ENCODE measurements at regions not wholly inside any gene's neighbourhood (a gene's known extent, or its start where the extent isn't known, plus 50 kb on each side); places are given as distances from the start of the nearest gene placed in this dataset.

DNA sequence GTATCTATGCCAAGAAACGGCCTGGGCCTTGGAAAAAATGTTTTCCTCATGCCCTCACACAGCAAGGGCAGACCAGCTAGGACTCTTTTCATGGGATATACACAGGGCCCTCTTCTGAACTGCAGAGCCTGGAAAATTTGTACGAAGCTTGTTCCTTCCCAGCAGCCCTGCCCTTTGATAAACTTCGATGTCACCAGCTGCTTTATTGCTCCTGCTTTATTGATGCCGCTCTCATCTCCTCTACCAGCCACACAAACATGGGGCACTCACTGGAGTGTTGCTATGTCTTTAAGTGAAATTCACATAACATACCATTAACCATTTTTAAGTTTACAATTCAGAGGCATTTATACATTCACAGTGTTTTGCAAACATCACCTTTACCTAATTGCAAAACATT is 197.9 kb downstream of the KTN1 start:
- H3K27ac Mint-ChIP-seq: no peak overlapping the region
- Histone ChIP-seq H2AFZ (ENCODE audit: insufficient read depth, low read depth, low read length, poor library complexity, severe bottlenecking) (no peak overlapping the region), H3K4me2 (replicated peaks; ENCODE audit: low read depth, low read length, poor library complexity, severe bottlenecking) (no peak overlapping the region), H3K4me3 (ENCODE audit: control extremely low read depth in 1 of 5, extremely low read depth in 1 of 5, insufficient read depth in 1 of 5, low read depth in 2 of 5, low read length in 4 of 5) (no peak overlapping the region), H3K79me2 (ENCODE audit: control insufficient read depth, insufficient read depth, low read length) (no peaks in the 10 kb centered on the region), H3K4me1 (ENCODE audit: control insufficient read depth in 2 of 2, insufficient read depth in 2 of 2, low read length in 2 of 2) (no peaks in the 10 kb centered on the region), H3K27ac (ENCODE audit: low read length in 2 of 2) (no peak overlapping the region), H3K9ac (ENCODE audit: low read length) (no peak overlapping the region), H3K9me3 (ENCODE audit: control extremely low read depth in 1 of 3, control insufficient read depth in 2 of 3, insufficient read depth in 1 of 3, low read length in 2 of 3) (peaks cover 0 to 3% (median 0%) of the 10 kb centered on the region in 3 donors), H3K36me3 (replicated peaks in 1 of 2; ENCODE audit: control extremely low read depth in 1 of 2, control insufficient read depth in 1 of 2, extremely low read depth in 1 of 2, insufficient read depth in 2 of 2, low read length in 1 of 2) (no peaks in the 10 kb centered on the region), H3K27me3 (replicated peaks in 1 of 4; ENCODE audit: control extremely low read depth in 1 of 4, control insufficient read depth in 3 of 4, insufficient read depth in 4 of 4, low read length in 3 of 4) (no peaks in the 10 kb centered on the region), H4K20me1 (ENCODE audit: control insufficient read depth, insufficient read depth, low read length, poor library complexity, severe bottlenecking) (no peaks in the 10 kb centered on the region)
- H3K27me3 Mint-ChIP-seq: no peaks in the 10 kb centered on the region
- ChIA-PET CTCF (no interaction called here), POLR2A (no interaction called here)
- peaks cover 2% of the 10 kb centered on the region for H3K9me3 Mint-ChIP-seq (ENCODE audit: insufficient read depth)
- 79% methylated on average over 4 of the region's 4 CpGs for WGBS (ENCODE audit: insufficient coverage)
- intact Hi-C loops (cut with micrococcal nuclease): no loop called here
- TF ChIP-seq, protein P1, sequence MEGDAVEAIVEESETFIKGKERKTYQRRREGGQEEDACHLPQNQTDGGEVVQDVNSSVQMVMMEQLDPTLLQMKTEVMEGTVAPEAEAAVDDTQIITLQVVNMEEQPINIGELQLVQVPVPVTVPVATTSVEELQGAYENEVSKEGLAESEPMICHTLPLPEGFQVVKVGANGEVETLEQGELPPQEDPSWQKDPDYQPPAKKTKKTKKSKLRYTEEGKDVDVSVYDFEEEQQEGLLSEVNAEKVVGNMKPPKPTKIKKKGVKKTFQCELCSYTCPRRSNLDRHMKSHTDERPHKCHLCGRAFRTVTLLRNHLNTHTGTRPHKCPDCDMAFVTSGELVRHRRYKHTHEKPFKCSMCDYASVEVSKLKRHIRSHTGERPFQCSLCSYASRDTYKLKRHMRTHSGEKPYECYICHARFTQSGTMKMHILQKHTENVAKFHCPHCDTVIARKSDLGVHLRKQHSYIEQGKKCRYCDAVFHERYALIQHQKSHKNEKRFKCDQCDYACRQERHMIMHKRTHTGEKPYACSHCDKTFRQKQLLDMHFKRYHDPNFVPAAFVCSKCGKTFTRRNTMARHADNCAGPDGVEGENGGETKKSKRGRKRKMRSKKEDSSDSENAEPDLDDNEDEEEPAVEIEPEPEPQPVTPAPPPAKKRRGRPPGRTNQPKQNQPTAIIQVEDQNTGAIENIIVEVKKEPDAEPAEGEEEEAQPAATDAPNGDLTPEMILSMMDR (IDR thresholded peaks at IDR 0.05): no peak
- TF ChIP-seq EZH2 (IDR thresholded peaks at IDR 0.05; ENCODE audit: borderline replicate concordance, insufficient read depth, low read depth, low read length, poor library complexity, severe bottlenecking): no peak
- H3K4me3 Mint-ChIP-seq: no peak overlapping the region
- no peak for ATAC-seq (ENCODE audit: low read depth)
- H3K4me1 Mint-ChIP-seq: no peaks in the 10 kb centered on the region
- DNase-seq: no peak

GRCh38 chr14:55780156-55780946 is 200.3 kb downstream of the KTN1 start:
- Mint-ChIP-seq H3K27me3 (no peaks in the 10 kb centered on the region), H3K4me3 (no peak overlapping the region), H3K9me3 (ENCODE audit: insufficient read depth) (peaks cover 1% of the 10 kb centered on the region), H3K4me1 (no peaks in the 10 kb centered on the region), H3K27ac (no peak overlapping the region)
- no peaks in the 10 kb centered on the region for H3K27me3 ChIP-seq (replicated peaks in 1 of 4; ENCODE audit: control extremely low read depth in 1 of 4, control insufficient read depth in 3 of 4, insufficient read depth in 4 of 4, low read length in 3 of 4)
- ChIA-PET CTCF (no interaction called here), POLR2A (no interaction called here)
- H3K27ac ChIP-seq (ENCODE audit: low read length in 2 of 2): no peak overlapping the region
- intact Hi-C loops (cut with micrococcal nuclease): no loop called here
- no peaks in the 10 kb centered on the region for H3K4me1 ChIP-seq (ENCODE audit: control insufficient read depth in 2 of 2, insufficient read depth in 2 of 2, low read length in 2 of 2)
- no peak overlapping the region for H3K4me3 ChIP-seq (ENCODE audit: control extremely low read depth in 1 of 5, extremely low read depth in 1 of 5, insufficient read depth in 1 of 5, low read depth in 2 of 5, low read length in 4 of 5)
- 95% methylated on average over 4 of the region's 8 CpGs for WGBS (ENCODE audit: insufficient coverage)
- no peaks in the 10 kb centered on the region for H3K9me3 ChIP-seq (ENCODE audit: control extremely low read depth in 1 of 3, control insufficient read depth in 2 of 3, insufficient read depth in 1 of 3, low read length in 2 of 3)
- no peak overlapping the region for H3K9ac ChIP-seq (ENCODE audit: low read length)
- H4K20me1 ChIP-seq (ENCODE audit: control insufficient read depth, insufficient read depth, low read length, poor library complexity, severe bottlenecking): no peaks in the 10 kb centered on the region
- TF ChIP-seq, protein P1 (IDR thresholded peaks at IDR 0.05): no peak
- no peak for TF ChIP-seq EZH2 (IDR thresholded peaks at IDR 0.05; ENCODE audit: borderline replicate concordance, insufficient read depth, low read depth, low read length, poor library complexity, severe bottlenecking)
- DNase-seq (no peak), ATAC-seq (ENCODE audit: low read depth) (no peak)
- H3K36me3 ChIP-seq (replicated peaks in 1 of 2; ENCODE audit: control extremely low read depth in 1 of 2, control insufficient read depth in 1 of 2, extremely low read depth in 1 of 2, insufficient read depth in 2 of 2, low read length in 1 of 2): no peaks in the 10 kb centered on the region
- no peak overlapping the region for H3K4me2 ChIP-seq (replicated peaks; ENCODE audit: low read depth, low read length, poor library complexity, severe bottlenecking)
- no peak overlapping the region for H2AFZ ChIP-seq (ENCODE audit: insufficient read depth, low read depth, low read length, poor library complexity, severe bottlenecking)
- H3K79me2 ChIP-seq (ENCODE audit: control insufficient read depth, insufficient read depth, low read length): no peaks in the 10 kb centered on the region

Data from B cell (primary cell).